Kidney (tissue), 13 donors: ENCODE measurements at regions not wholly inside any gene's neighbourhood (a gene's known extent, or its start where the extent isn't known, plus 50 kb on each side); places are given as distances from the start of the nearest gene placed in this dataset.
A peak's percentile ranks its signal among the peaks of the same experiment; 100 is the strongest.

Source experiments
- DNase-seq, 5 donors: peaks; one replicate each; pipeline ENCODE4 v3.0.0-alpha.2; 2013 to 2020
- FAIRE-seq: peaks from 2 replicates; lab custom pipeline; 2012; peaks lifted over from hg19 to GRCh38; lab: Jason Lieb, UNC
- H3K27ac ChIP-seq, 2 donors: one replicate each; pipeline ENCODE4 v1.7.0; 2013; ENCODE audit warnings: low read depth in 2 of 2, low read length in 2 of 2, inconsistent platforms in 1 of 2
- H3K27me3 ChIP-seq: one replicate; pipeline ENCODE4 v1.7.1; 2013; ENCODE audit warnings: low read length, inconsistent platforms; ENCODE audit not compliant: control insufficient read depth, insufficient read depth
- H3K36me3 ChIP-seq, 3 donors: one replicate each; pipeline versions ENCODE4 v1.7.0 to v1.7.1; 2013; ENCODE audit warnings: low read length in 3 of 3, control low read depth in 1 of 3, inconsistent platforms in 1 of 3; ENCODE audit not compliant: insufficient read depth in 3 of 3, control insufficient read depth in 2 of 3
- H3K4me1 ChIP-seq, 3 donors: one replicate each; pipeline versions ENCODE4 v1.7.0 to v1.7.1; 2013; ENCODE audit warnings: low read length in 3 of 3, inconsistent platforms in 1 of 3, low read depth in 1 of 3; ENCODE audit not compliant: control insufficient read depth in 2 of 3, insufficient read depth in 2 of 3
- H3K4me3 ChIP-seq, 3 donors: one replicate each; pipeline versions ENCODE4 v1.7.0 to v1.8.1; 2013; ENCODE audit warnings: low read length in 3 of 3, control low read depth in 1 of 3, inconsistent platforms in 1 of 3
- H3K9ac ChIP-seq, 3 donors: one replicate each; pipeline versions ENCODE4 v1.7.0 to v1.7.1; 2013; ENCODE audit warnings: low read length in 3 of 3, control low read depth in 1 of 3, inconsistent platforms in 1 of 3
- H3K9me3 ChIP-seq, 3 donors: one replicate each; pipeline versions ENCODE4 v1.7.0 to v1.7.1; 2013; ENCODE audit warnings: low read length in 3 of 3, control low read depth in 1 of 3, inconsistent platforms in 1 of 3; ENCODE audit not compliant: control insufficient read depth in 2 of 3, insufficient read depth in 1 of 3
- CTCF ChIP-seq: IDR thresholded peaks from 3 replicates; pipeline ENCODE4 v1.5.1; 2012; ENCODE audit warnings: mild to moderate bottlenecking, moderate library complexity, borderline replicate concordance; ENCODE audit not compliant: insufficient read depth; ENCODE audit errors: extremely low read depth
- intact Hi-C: fragments of 100-400 bp; cut with DNase I; formaldehyde crosslinking; loops from one replicate; pipeline ENCODE4 v1.11.1; 2022
- donor health status: control.
- donor health status: control.
- donor health status: control.
- donor health status: control.
- donor health status: control.
- donor health status: DM: yes; HTN: yes; CAD: no.
- donor health status: Normal renal cell carcinoma (clear cell type).

DNA sequence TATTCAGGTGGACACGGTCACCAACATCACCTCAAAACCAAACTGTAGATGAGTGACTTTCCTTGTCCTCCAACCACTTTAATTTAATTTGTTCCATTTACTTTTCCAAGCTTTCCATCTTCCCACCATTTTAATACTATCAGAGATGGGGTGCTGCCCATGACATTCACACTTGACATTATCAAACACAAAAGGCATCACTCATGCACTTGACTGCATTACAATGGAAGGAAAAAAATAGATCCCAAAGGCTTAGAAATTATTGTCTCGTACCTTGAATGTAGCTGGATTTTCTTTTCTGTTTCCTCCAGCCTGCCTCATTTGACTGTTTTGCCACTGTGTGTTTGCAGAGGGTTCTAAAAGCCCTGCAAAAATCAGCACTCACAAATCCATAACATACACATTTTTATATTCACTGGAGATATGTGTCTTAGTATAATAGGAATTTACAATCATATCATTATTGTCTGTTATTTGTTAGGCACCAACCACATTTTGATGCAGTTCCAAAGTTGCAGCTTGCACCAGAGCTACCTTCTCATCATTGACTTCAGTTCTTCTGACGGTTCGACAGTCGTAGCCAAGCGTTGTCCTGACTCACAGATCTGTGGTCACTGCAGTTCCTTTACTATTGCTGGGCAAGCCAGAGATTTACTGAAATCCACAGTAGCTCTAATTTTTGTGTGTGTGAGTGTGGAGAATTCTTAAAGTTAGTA, 712.3 kb upstream of the WWC1 start:
- no peaks in the 10 kb centered on the region for H3K9me3 ChIP-seq
- peaks cover 11% of the 10 kb centered on the region for H3K27me3 ChIP-seq
- H3K36me3 ChIP-seq: no peaks in the 10 kb centered on the region
- TF ChIP-seq CTCF: no peak
- no peak overlapping the region for H3K9ac ChIP-seq
- H3K4me3 ChIP-seq: no peak overlapping the region
- DNase-seq (no peak), FAIRE-seq (no peak)
- no peaks in the 10 kb centered on the region for H3K4me1 ChIP-seq
- intact Hi-C loops: no loop called here
- H3K27ac ChIP-seq: no peak overlapping the region

DNA sequence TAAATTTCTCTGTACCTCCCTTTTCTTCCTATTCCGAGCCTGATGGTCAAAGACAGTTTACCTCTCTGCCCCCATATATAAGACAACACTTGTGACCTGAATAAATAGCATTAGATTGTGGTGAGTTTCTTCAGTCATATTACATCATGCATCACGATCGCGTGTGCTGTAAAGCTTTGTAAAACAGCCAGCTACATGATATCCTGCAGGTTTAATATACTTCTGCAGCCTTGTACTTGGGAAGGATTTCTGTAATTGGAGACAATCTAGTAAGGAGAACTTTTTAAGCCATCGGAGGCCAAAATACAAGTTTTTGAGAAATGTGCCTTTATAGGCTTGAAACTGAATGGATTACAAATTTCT, 711.8 kb upstream of the WWC1 start:
- H3K36me3 ChIP-seq: no peaks in the 10 kb centered on the region
- H3K4me3 ChIP-seq: no peak overlapping the region
- H3K4me1 ChIP-seq: no peaks in the 10 kb centered on the region
- peaks cover 7% of the 10 kb centered on the region for H3K27me3 ChIP-seq
- H3K9ac ChIP-seq: no peak overlapping the region
- intact Hi-C loops: no loop called here
- DNase-seq: no peak
- FAIRE-seq: no peak
- TF ChIP-seq CTCF: no peak
- H3K9me3 ChIP-seq: no peaks in the 10 kb centered on the region
- no peak overlapping the region for H3K27ac ChIP-seq

- Histone ChIP-seq H3K27ac (no peak overlapping the region), H3K4me3 (no peak overlapping the region), H3K9ac (no peak overlapping the region), H3K9me3 (no peaks in the 10 kb centered on the region), H3K36me3 (no peaks in the 10 kb centered on the region), H3K27me3 (peaks cover under 1% of the 10 kb centered on the region), H3K4me1 (no peaks in the 10 kb centered on the region)
- FAIRE-seq (no peak), DNase-seq (no peak)
- no peak for TF ChIP-seq CTCF
- intact Hi-C loops: no loop called here
These were observed 710.8 kb upstream of the WWC1 start for GRCh38 chr5:167580608-167581007.

- no peaks in the 10 kb centered on the region for H3K36me3 ChIP-seq
- no peak for TF ChIP-seq CTCF
- no peak overlapping the region for H3K4me3 ChIP-seq
- no peak overlapping the region for H3K9ac ChIP-seq
- no peak for FAIRE-seq
- H3K4me1 ChIP-seq: no peaks in the 10 kb centered on the region
- intact Hi-C loops: no loop called here
- H3K27me3 ChIP-seq: no peaks in the 10 kb centered on the region
- no peak overlapping the region for H3K27ac ChIP-seq
- DNase-seq: peak in 1 of 5 donors; percentile 18
- no peaks in the 10 kb centered on the region for H3K9me3 ChIP-seq
These were observed 709.2 kb upstream of the WWC1 start for GRCh38 chr5:167582283-167582682.
